Psoas muscle (tissue), 7 donors: ENCODE measurements at regions not wholly inside any gene's neighbourhood (a gene's known extent, or its start where the extent isn't known, plus 50 kb on each side); places are given as distances from the start of the nearest gene placed in this dataset.

Experiments used
- ATAC-seq, 4 donors: fragments of 200-7000 bp; cut with Tn5 transposase; one replicate each; pipeline ENCODE4 v1.9.1; 2020; ENCODE audit warnings: moderate library complexity in 3 of 4, mild to moderate bottlenecking in 2 of 4
- DNase-seq, 2 donors: peaks; one replicate each; pipeline ENCODE4 v3.0.0-alpha.2; 2020
- H3K27ac ChIP-seq: fragments of 200-600 bp; one replicate; pipeline ENCODE4 v1.8.0; 2022
- H3K27me3 ChIP-seq, 3 donors: fragments of 200-600 bp in 1 of 3; one replicate each; pipeline versions ENCODE4 v1.6.1 to v1.8.0; 2013 to 2022; ENCODE audit warnings: low read length in 2 of 3, mild to moderate bottlenecking in 2 of 3, moderate library complexity in 1 of 3; ENCODE audit not compliant: insufficient read depth in 3 of 3
- H3K36me3 ChIP-seq, 2 donors: fragments of 200-600 bp in 1 of 2; one replicate each; pipeline versions ENCODE4 v1.6.1 to v1.8.0; 2013 to 2022; ENCODE audit warnings: low read depth in 1 of 2, mild to moderate bottlenecking in 1 of 2, moderate library complexity in 1 of 2; ENCODE audit not compliant: insufficient read depth in 1 of 2
- H3K4me1 ChIP-seq: fragments of 200-600 bp; one replicate; pipeline ENCODE4 v1.8.0; 2022
- H3K4me3 ChIP-seq: fragments of 200-600 bp; one replicate; pipeline ENCODE4 v1.8.0; 2022; ENCODE audit warnings: mild to moderate bottlenecking
- H3K9me3 ChIP-seq: fragments of 200-600 bp; one replicate; pipeline ENCODE4 v1.8.0; 2022
- CTCF ChIP-seq: fragments of 200-600 bp; IDR thresholded peaks from one replicate; pipeline ENCODE4 v1.8.0; 2022; ENCODE audit warnings: antibody characterized with exemption
- WGBS, 3 donors: extraction: QIAGEN DNeasy Blood & Tissue Kit; methylation state at CpG; one replicate each; pipeline versions ENCODE4 v1.1.6 to v1.1.7; 2013; 5-methylcytosine and 5-hydroxymethylcytosine counted together
- intact Hi-C, 2 donors: fragments of 100-400 bp; cut with DNase I; formaldehyde crosslinking; loops; one replicate each; pipeline versions ENCODE4 v1.11.0 to v1.14.2; 2022
- donor health status: healthy with polysubstance abuse.
- donor health status: DM: no; HTN: no; CAD: no; lungs with moderate emphysema.
- donor health status: Bipolar disorder and iron deficiency.
- donor health status: healthy.
- donor health status: DM: yes; HTN: yes; CAD: no.
- donor health status: DM: no; HTN: no; CAD: no.
- donor health status: DM: yes; HTN: yes; CAD: no.

- Histone ChIP-seq H3K27ac (no peak overlapping the region), H3K9me3 (no peaks in the 10 kb centered on the region), H3K4me3 (no peak overlapping the region), H3K4me1 (no peaks in the 10 kb centered on the region), H3K36me3 (no peaks in the 10 kb centered on the region), H3K27me3 (peaks cover 0 to 13% (median 3%) of the 10 kb centered on the region in 3 donors)
- WGBS, 3 donors, result 92 to 94% (median 93%) methylated on average over 11 of the region's 11 CpGs
- no peak for ATAC-seq
- intact Hi-C loops, result no loop called here
- no peak for DNase-seq
- no peak for TF ChIP-seq CTCF
These were observed 95.7 kb downstream of the MYCN start for GRCh38 chr2:16035747-16036745.

GRCh38 chr2:16034975-16035746 lies 94.8 kb downstream of the MYCN start:
- Histone ChIP-seq H3K27ac (no peak overlapping the region), H3K36me3 (no peaks in the 10 kb centered on the region), H3K27me3 (peaks cover 0 to 6% (median 3%) of the 10 kb centered on the region in 3 donors), H3K4me1 (no peaks in the 10 kb centered on the region), H3K9me3 (no peaks in the 10 kb centered on the region), H3K4me3 (no peak overlapping the region)
- DNase-seq, result no peak
- whole genome bisulfite sequencing, 3 donors, result 92 to 95% (median 93%) methylated on average over 10 of the region's 10 CpGs
- intact Hi-C loops, result no loop called here
- no peak for TF ChIP-seq CTCF
- ATAC-seq, result no peak

- no peak for ATAC-seq
- H3K9me3 ChIP-seq, result no peaks in the 10 kb centered on the region
- TF ChIP-seq CTCF, result no peak
- no peak overlapping the region for H3K4me3 ChIP-seq
- no peak for DNase-seq
- intact Hi-C loops, result no loop called here
- H3K27me3 ChIP-seq, result peaks cover 0 to 6% (median 0%) of the 10 kb centered on the region in 3 donors
- H3K4me1 ChIP-seq, result no peaks in the 10 kb centered on the region
- WGBS, 3 donors, result 74 to 79% (median 77%) methylated on average over 5 of the region's 5 CpGs
- no peaks in the 10 kb centered on the region for H3K36me3 ChIP-seq
- H3K27ac ChIP-seq, result no peak overlapping the region
These were observed 94.0 kb downstream of the MYCN start for GRCh38 chr2:16034151-16034974.

GRCh38 chr2:16033032-16033293 lies 92.6 kb downstream of the MYCN start:
- intact Hi-C loops, result no loop called here
- Histone ChIP-seq H3K4me3 (no peak overlapping the region), H3K36me3 (no peaks in the 10 kb centered on the region), H3K27me3 (no peaks in the 10 kb centered on the region), H3K9me3 (no peaks in the 10 kb centered on the region), H3K27ac (no peak overlapping the region), H3K4me1 (no peaks in the 10 kb centered on the region)
- DNase-seq (no peak), ATAC-seq (no peak)
- no peak for TF ChIP-seq CTCF
- WGBS, 3 donors, result 97 to 99% (median 98%) methylated on average over 4 of the region's 4 CpGs
